IMR-90 (cell line): ENCODE measurements at regions not wholly inside any gene's neighbourhood (a gene's known extent, or its start where the extent isn't known, plus 50 kb on each side); places are given as distances from the start of the nearest gene placed in this dataset.

Experiments
- ATAC-seq: fragments of 200-7000 bp; cut with Tn5 transposase; 2 replicates; pipeline ENCODE4 v1.9.1; 2020; ENCODE audit warnings: low read depth, mild to moderate bottlenecking, moderate library complexity
- BruUV-seq: library from RNA; stranded (reverse); fragments of 400-500 nt; replicated peaks from 2 replicates; lab custom pipeline; 2021; lab: Mats Ljungman, UMichigan
- CTCF ChIA-PET: fragments of 300-600 bp; formaldehyde crosslinking; extraction: SDS; loops from one replicate; lab custom pipeline; 2021; ENCODE audit warnings: antibody characterized with exemption; lab: Yijun Ruan, JAX
- POLR2A ChIA-PET: fragments of 300-600 bp; sonication (Branson Sonifier 250); formaldehyde crosslinking; loops from one replicate; lab custom pipeline; 2022; ENCODE audit warnings: antibody characterized with exemption; ENCODE audit not compliant: unreplicated experiment; lab: Charles Lee
- DNase-seq: peaks from one replicate; pipeline ENCODE4 v3.0.0; 2013
- H2AFZ ChIP-seq: replicated peaks from 2 replicates; pipeline ENCODE3; 2013; ENCODE audit warnings: low read length, mild to moderate bottlenecking; ENCODE audit not compliant: poor library complexity
- H2AK5ac ChIP-seq: 2 replicates; pipeline ENCODE4 v1.6.1; 2013; ENCODE audit warnings: low read depth, low read length, inconsistent platforms
- H2AK9ac ChIP-seq: replicated peaks from 2 replicates; pipeline ENCODE3; 2013; ENCODE audit warnings: mild to moderate bottlenecking, low read depth, low read length, moderate library complexity; ENCODE audit not compliant: poor library complexity
- H2BK120ac ChIP-seq: 2 replicates; pipeline ENCODE4 v1.6.1; 2013; ENCODE audit warnings: low read depth, low read length, inconsistent platforms
- H2BK15ac ChIP-seq: 3 replicates; pipeline ENCODE4 v1.6.1; 2013; ENCODE audit warnings: low read depth, low read length, inconsistent platforms
- H2BK20ac ChIP-seq: 2 replicates; pipeline ENCODE4 v1.6.1; 2013; ENCODE audit warnings: low read depth, mild to moderate bottlenecking, inconsistent platforms, low read length, moderate library complexity
- H2BK5ac ChIP-seq: 2 replicates; pipeline ENCODE4 v1.6.1; 2013; ENCODE audit warnings: mild to moderate bottlenecking, low read depth, low read length, inconsistent platforms; ENCODE audit not compliant: poor library complexity, severe bottlenecking
- H3K14ac ChIP-seq: replicated peaks from 2 replicates; pipeline ENCODE4 v1.6.1; 2013; ENCODE audit warnings: low read depth, low read length, inconsistent platforms
- H3K18ac ChIP-seq: 2 replicates; pipeline ENCODE4 v1.6.1; 2013; ENCODE audit warnings: low read depth, low read length, control low read depth
- H3K23ac ChIP-seq: 2 replicates; pipeline ENCODE4 v1.6.1; 2013; ENCODE audit warnings: low read depth, low read length, inconsistent platforms
- H3K27ac ChIP-seq: 2 replicates; pipeline ENCODE4 v1.5.1; 2013; ENCODE audit warnings: mild to moderate bottlenecking, control low read depth, low read length; ENCODE audit not compliant: insufficient read depth
- H3K27me3 ChIP-seq: 2 replicates; pipeline ENCODE4 v1.6.1; 2013; ENCODE audit warnings: low read length; ENCODE audit not compliant: control insufficient read depth, insufficient read depth
- H3K36me3 ChIP-seq: 2 replicates; pipeline ENCODE4 v1.6.1; 2013; ENCODE audit warnings: low read length, mixed read lengths; ENCODE audit not compliant: control insufficient read depth, insufficient read depth
- H3K4ac ChIP-seq: 2 replicates; pipeline ENCODE4 v1.6.1; 2013; ENCODE audit warnings: low read depth, low read length, inconsistent platforms
- H3K4me1 ChIP-seq: 2 replicates; pipeline ENCODE4 v1.6.1; 2013; ENCODE audit warnings: low read length, mixed read lengths; ENCODE audit not compliant: control insufficient read depth, insufficient read depth
- H3K4me2 ChIP-seq: 2 replicates; pipeline ENCODE4 v1.6.1; 2013; ENCODE audit warnings: low read depth, mild to moderate bottlenecking, control low read depth, low read length, moderate library complexity
- H3K4me3 ChIP-seq: 2 replicates; pipeline ENCODE4 v1.5.1; 2013; ENCODE audit warnings: low read depth, mild to moderate bottlenecking, control low read depth, low read length, moderate library complexity; ENCODE audit not compliant: insufficient read depth
- H3K56ac ChIP-seq: 2 replicates; pipeline ENCODE4 v1.6.1; 2013; ENCODE audit warnings: low read length, inconsistent platforms; ENCODE audit not compliant: insufficient read depth; ENCODE audit errors: extremely low read depth
- H3K79me1 ChIP-seq, 2 experiments: 2 replicates each; pipeline ENCODE4 v1.6.1; 2013; ENCODE audit warnings: low read length in 2 of 2, inconsistent platforms in 1 of 2, low read depth in 1 of 2
- H3K9ac ChIP-seq: 2 replicates; pipeline ENCODE4 v1.6.1; 2013; ENCODE audit warnings: low read depth, low read length, control low read depth
- H3K9me1 ChIP-seq: 2 replicates; pipeline ENCODE4 v1.6.1; 2013; ENCODE audit warnings: low read length, inconsistent platforms; ENCODE audit not compliant: insufficient read depth
- H3K9me3 ChIP-seq: 2 replicates; pipeline ENCODE4 v1.6.1; 2013; ENCODE audit warnings: low read length; ENCODE audit not compliant: control insufficient read depth, insufficient read depth
- H4K20me1 ChIP-seq: 2 replicates; pipeline ENCODE4 v1.6.1; 2013; ENCODE audit warnings: low read length, inconsistent platforms; ENCODE audit not compliant: insufficient read depth
- H4K5ac ChIP-seq: 2 replicates; pipeline ENCODE4 v1.6.1; 2013; ENCODE audit warnings: mild to moderate bottlenecking, low read depth, low read length, control low read depth
- H4K8ac ChIP-seq, 2 experiments: 2 replicates each; pipeline ENCODE4 v1.6.1; 2013; ENCODE audit warnings: low read depth in 2 of 2, low read length in 2 of 2, control low read depth in 1 of 2, inconsistent platforms in 1 of 2
- H4K91ac ChIP-seq: 2 replicates; pipeline ENCODE4 v1.6.1; 2013; ENCODE audit warnings: low read depth, low read length, inconsistent platforms; ENCODE audit not compliant: insufficient read depth
- CEBPB ChIP-seq: IDR thresholded peaks from 2 replicates; pipeline ENCODE4 v1.6.1; 2012; ENCODE audit warnings: low read depth, low read length, improper control_type of control experiment
- MAFK ChIP-seq: IDR thresholded peaks from 2 replicates; pipeline ENCODE4 v1.6.1; 2012; ENCODE audit warnings: low read depth, low read length, improper control_type of control experiment
- RAD21 ChIP-seq: IDR thresholded peaks from 2 replicates; pipeline ENCODE4 v1.6.1; 2012; ENCODE audit warnings: low read length, improper control_type of control experiment
- RCOR1 ChIP-seq: IDR thresholded peaks from 2 replicates; pipeline ENCODE4 v1.6.1; 2012; ENCODE audit warnings: mild to moderate bottlenecking, low read length, improper control_type of control experiment; ENCODE audit not compliant: insufficient replicate concordance
- WGBS, 2 experiments: methylation state at CpG; one replicate each; pipeline versions ENCODE4 v1.1.5 to v1.1.7; 2013; ENCODE audit warnings: missing lambda C conversion rate in 2 of 2; ENCODE audit not compliant: insufficient read length in 1 of 2; ENCODE audit errors: extremely low coverage in 2 of 2; 5-methylcytosine and 5-hydroxymethylcytosine counted together
- dilution Hi-C: fragments of 300-500 bp; cut with HindIII; formaldehyde crosslinking; loops from one replicate; pipeline ENCODE4 v1.14.3; 2018; ENCODE audit warnings: low sequenced_read_pairs; ENCODE audit not compliant: unreplicated experiment
- in situ Hi-C: fragments of 300-500 bp; cut with MboI; formaldehyde crosslinking; loops from 3 replicates; pipeline ENCODE4 v1.14.3; 2019; ENCODE audit warnings: low sequenced_read_pairs, inconsistent platforms, mixed read lengths
- intact Hi-C: fragments of 100-400 bp; cut with micrococcal nuclease; formaldehyde crosslinking; loops from 2 replicates; pipeline ENCODE4 v1.10.0; 2022
- TF ChIP-seq, protein P1 (sequence below): fragments of 150-350 bp; IDR thresholded peaks from 2 replicates; pipeline ENCODE4 v1.6.1; 2016; ENCODE audit warnings: low read depth, mild to moderate bottlenecking, low read length, moderate library complexity, borderline replicate concordance
- TF ChIP-seq, protein P2 (sequence below): conservative IDR thresholded peaks from 2 replicates; pipeline ENCODE4 v1.5.1; 2012; ENCODE audit warnings: mild to moderate bottlenecking, low read depth, low read length, improper control_type of control experiment

DNA sequence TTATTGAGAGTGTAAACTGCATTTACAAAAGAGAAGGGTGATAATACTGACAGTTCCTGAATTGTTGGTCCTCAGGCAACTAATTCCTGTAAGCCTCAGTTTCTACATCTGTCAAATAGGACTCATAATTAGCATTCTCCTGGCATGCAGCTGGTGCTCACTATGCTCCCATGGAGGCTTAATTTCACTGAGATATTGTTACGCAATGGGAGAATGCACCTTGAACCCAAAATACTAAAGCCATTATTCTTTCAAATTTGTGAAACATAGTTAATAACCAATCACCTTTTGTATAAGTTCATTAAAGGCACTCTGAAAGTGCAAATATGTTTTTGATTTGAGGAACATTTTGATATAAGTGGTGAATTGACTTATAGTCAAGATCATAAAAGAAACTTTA, 985.5 kb downstream of the CDH11 start:
- dilution Hi-C loops = no loop called here

More for the DNA sequence above, 985.5 kb downstream of the CDH11 start:
- Histone ChIP-seq H3K27me3 (no peaks in the 10 kb centered on the region; the same call in 1 of the 2 replicates), H4K5ac (no peak overlapping the region), H2AK9ac (no peak overlapping the region), H2BK120ac (no peak overlapping the region), H4K20me1 (no peaks in the 10 kb centered on the region), H3K4me3 (no peak overlapping the region), H3K36me3 (no peaks in the 10 kb centered on the region), H3K27ac (no peak overlapping the region), H3K4me2 (no peak overlapping the region), H4K8ac (no peak overlapping the region), H3K9ac (no peak overlapping the region), H3K79me1 (no peaks in the 10 kb centered on the region), H3K9me1 (no peaks in the 10 kb centered on the region), H3K9me3 (no peaks in the 10 kb centered on the region), H3K18ac (no peak overlapping the region), H2AFZ (no peak overlapping the region), H3K4ac (no peak overlapping the region), H2BK20ac (no peak overlapping the region), H2AK5ac (no peak overlapping the region), H3K23ac (no peak overlapping the region), H3K14ac (no peak overlapping the region), H3K4me1 (no peaks in the 10 kb centered on the region), H4K91ac (no peak overlapping the region), H3K56ac (no peak overlapping the region), H2BK5ac (no peak overlapping the region), H2BK15ac (no peak overlapping the region)
- CTCF ChIA-PET = no interaction called here
- TF ChIP-seq RCOR1 (no peak), RAD21 (no peak), MAFK (no peak), CEBPB (peak; percentile 75)
- TF ChIP-seq, protein P1, sequence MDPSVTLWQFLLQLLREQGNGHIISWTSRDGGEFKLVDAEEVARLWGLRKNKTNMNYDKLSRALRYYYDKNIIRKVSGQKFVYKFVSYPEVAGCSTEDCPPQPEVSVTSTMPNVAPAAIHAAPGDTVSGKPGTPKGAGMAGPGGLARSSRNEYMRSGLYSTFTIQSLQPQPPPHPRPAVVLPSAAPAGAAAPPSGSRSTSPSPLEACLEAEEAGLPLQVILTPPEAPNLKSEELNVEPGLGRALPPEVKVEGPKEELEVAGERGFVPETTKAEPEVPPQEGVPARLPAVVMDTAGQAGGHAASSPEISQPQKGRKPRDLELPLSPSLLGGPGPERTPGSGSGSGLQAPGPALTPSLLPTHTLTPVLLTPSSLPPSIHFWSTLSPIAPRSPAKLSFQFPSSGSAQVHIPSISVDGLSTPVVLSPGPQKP = no peak
- TF ChIP-seq, protein P2, sequence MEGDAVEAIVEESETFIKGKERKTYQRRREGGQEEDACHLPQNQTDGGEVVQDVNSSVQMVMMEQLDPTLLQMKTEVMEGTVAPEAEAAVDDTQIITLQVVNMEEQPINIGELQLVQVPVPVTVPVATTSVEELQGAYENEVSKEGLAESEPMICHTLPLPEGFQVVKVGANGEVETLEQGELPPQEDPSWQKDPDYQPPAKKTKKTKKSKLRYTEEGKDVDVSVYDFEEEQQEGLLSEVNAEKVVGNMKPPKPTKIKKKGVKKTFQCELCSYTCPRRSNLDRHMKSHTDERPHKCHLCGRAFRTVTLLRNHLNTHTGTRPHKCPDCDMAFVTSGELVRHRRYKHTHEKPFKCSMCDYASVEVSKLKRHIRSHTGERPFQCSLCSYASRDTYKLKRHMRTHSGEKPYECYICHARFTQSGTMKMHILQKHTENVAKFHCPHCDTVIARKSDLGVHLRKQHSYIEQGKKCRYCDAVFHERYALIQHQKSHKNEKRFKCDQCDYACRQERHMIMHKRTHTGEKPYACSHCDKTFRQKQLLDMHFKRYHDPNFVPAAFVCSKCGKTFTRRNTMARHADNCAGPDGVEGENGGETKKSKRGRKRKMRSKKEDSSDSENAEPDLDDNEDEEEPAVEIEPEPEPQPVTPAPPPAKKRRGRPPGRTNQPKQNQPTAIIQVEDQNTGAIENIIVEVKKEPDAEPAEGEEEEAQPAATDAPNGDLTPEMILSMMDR = no peak
- DNase-seq = no peak
- BruUV-seq = no TSS peak
- no peak for ATAC-seq
- WGBS, 2 experiments = no CpG with 5 or more reads among the region's 1 CpG
- intact Hi-C loops (no loop called here), in situ Hi-C loops (no loop called here)
- POLR2A ChIA-PET = no interaction called here
